GM12874 (cell line): ENCODE measurements at regions not wholly inside any gene's neighbourhood (a gene's known extent, or its start where the extent isn't known, plus 50 kb on each side); places are given as distances from the start of the nearest gene placed in this dataset.

Source experiments
- TF ChIP-seq, protein P1 (sequence below): IDR thresholded peaks from 2 replicates; pipeline ENCODE4 v1.5.1; 2011; ENCODE audit warnings: low read depth, mild to moderate bottlenecking, control low read depth, low read length, moderate library complexity; ENCODE audit not compliant: insufficient read depth

GRCh38 chr2:194086129-194086528 is 1570.9 kb upstream of the SLC39A10 start:
- TF ChIP-seq, protein P1, sequence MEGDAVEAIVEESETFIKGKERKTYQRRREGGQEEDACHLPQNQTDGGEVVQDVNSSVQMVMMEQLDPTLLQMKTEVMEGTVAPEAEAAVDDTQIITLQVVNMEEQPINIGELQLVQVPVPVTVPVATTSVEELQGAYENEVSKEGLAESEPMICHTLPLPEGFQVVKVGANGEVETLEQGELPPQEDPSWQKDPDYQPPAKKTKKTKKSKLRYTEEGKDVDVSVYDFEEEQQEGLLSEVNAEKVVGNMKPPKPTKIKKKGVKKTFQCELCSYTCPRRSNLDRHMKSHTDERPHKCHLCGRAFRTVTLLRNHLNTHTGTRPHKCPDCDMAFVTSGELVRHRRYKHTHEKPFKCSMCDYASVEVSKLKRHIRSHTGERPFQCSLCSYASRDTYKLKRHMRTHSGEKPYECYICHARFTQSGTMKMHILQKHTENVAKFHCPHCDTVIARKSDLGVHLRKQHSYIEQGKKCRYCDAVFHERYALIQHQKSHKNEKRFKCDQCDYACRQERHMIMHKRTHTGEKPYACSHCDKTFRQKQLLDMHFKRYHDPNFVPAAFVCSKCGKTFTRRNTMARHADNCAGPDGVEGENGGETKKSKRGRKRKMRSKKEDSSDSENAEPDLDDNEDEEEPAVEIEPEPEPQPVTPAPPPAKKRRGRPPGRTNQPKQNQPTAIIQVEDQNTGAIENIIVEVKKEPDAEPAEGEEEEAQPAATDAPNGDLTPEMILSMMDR = no peak

DNA sequence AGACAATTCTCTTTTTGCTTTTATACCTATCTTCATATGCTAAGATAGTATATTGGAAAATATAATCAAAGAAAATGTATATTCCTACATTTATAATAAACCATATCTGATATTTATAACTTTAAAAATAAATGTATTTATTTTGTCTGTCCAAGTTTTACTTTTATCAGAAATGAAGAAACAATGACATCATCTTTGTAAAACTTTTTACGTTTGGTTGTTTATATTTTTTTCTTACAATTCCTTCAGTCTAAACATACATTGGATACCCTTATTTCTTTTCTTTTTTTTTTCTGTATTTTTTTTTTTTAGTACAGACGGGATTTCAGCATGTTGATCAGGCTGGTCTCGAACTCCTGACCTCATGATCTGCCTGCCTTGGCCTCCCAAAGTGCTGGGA is 1577.0 kb upstream of the SLC39A10 start:
- TF ChIP-seq, protein P1 = no peak

DNA sequence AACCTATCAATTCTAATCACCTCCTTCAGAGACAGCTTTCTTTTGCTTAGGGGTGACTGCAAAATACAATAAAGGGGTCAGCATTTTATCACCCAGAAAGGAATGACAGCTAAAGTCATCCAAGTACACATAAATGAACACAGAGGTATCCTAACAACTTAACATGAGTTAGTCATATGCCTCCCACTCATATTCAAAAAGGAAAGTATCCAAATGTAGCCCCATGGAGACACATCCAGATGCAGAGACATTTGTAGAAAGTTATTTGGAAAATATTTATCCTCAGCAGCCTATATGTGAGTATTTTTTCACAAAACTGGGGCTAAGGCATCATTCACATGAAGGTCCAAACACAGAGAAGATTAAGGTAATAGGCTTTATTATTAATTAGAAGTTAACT is 1579.7 kb upstream of the SLC39A10 start:
- TF ChIP-seq, protein P1 = no peak

DNA sequence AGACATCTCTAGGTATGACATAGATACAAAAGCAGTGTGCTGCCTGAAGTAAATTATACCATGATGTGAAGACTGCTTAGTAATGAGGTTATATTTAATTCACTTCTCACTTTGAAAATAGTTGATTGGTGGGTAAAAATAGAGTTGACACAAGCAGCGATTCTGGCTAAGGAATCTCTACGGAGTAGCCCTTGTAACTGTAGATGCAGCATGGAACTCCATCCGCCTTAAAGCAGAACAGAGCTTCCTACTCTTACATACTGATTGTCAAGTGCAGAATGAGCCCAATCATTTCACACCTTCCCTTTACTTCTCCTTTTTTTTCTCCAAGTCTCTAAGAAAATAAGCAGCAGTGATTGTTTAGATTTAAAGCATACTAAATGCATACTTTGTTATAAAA is 1594.6 kb upstream of the SLC39A10 start:
- TF ChIP-seq, protein P1 = no peak

DNA sequence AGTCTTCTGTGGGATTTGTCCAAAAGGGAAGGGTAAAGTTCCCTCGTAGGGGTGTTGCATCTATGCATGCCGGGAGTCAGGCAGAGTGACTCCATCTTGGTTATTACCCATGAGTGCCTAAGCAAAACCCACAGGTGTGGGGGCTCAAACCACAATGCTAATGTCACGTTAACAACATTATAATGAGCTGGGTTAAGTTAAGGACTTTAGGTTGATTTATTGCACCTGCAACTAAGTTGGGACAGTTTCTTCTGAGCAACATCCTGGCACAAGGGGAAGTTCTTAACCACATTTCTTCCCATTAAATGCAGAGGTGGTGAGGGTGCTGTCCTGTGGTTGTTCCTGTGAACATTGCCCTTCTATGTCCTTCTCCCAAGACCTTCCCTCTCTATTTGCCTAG is 1596.8 kb upstream of the SLC39A10 start:
- TF ChIP-seq, protein P1 = no peak

DNA sequence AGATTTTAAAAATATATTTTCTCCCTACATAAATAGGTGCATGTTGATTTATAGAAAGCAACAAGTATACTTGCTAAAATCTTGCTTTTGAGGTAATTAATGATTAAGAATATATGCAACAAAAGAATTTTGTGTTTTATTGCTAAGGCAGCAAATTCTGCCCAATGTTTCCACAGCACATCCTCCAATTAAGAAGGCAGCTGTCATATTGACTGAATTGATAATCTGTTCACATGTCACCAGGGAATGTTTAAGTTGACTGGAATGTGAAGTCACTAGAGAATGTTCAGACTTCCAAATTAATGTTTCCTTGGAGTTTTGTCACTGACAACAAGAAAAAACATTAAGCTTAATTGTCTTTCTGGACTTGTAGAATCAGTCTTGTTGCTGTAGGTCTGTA is 1602.7 kb upstream of the SLC39A10 start:
- TF ChIP-seq, protein P1 = no peak

- TF ChIP-seq, protein P1 = no peak
Observed at GRCh38 chr2:194044321-194044720, 1612.7 kb upstream of the SLC39A10 start.

GRCh38 chr2:194020155-194020554 is 1636.9 kb upstream of the SLC39A10 start:
- TF ChIP-seq, protein P1 = no peak
